ENCODE measurements at regions not wholly inside any gene's neighbourhood (a gene's known extent, or its start where the extent isn't known, plus 50 kb on each side); places are given as distances from the start of the nearest gene placed in this dataset.
"Not testable (repeated sequence)": the region's sequence is repeated elsewhere in the genome, so short reads cannot be mapped to it uniquely, and the experiment has no call there.

- H3K4me1 Mint-ChIP-seq; H3K27me3 Mint-ChIP-seq; H3K27ac Mint-ChIP-seq; H3K9me3 Mint-ChIP-seq; POLR2A ChIA-PET; H3K36me3 Mint-ChIP-seq (ENCODE audit: low read depth); DNase-seq; H3K4me3 Mint-ChIP-seq: not testable (repeated sequence)
- CTCF ChIA-PET, result interaction anchor here (0.6 kb wide), 1 partner anchor 13 kb away, joined by 4 read pairs; no protein-coding TSS in a partner anchor
Observed at GRCh38 chr5:89317838-89318237, 434.9 kb upstream of the MEF2C start.

- DNase-seq, result no peak
- Mint-ChIP-seq H3K27ac (no peak overlapping the region), H3K36me3 (ENCODE audit: low read depth) (no peaks in the 10 kb centered on the region), H3K9me3 (peaks cover 3% of the 10 kb centered on the region), H3K27me3 (no peaks in the 10 kb centered on the region), H3K4me1 (peaks cover 4% of the 10 kb centered on the region), H3K4me3 (no peak overlapping the region)
- POLR2A ChIA-PET, result no interaction called here
- CTCF ChIA-PET, result interaction anchor here (0.7 kb wide), 1 partner anchor 362 kb away, joined by 3 read pairs; no protein-coding TSS in a partner anchor
Observed at GRCh38 chr5:89315286-89316100, 432.5 kb upstream of the MEF2C start.

GRCh38 chr5:89313804-89314588, 431.0 kb upstream of the MEF2C start:
- Mint-ChIP-seq H3K27me3 (no peaks in the 10 kb centered on the region), H3K27ac (no peak overlapping the region), H3K9me3 (peaks cover 3% of the 10 kb centered on the region), H3K4me3 (no peak overlapping the region), H3K4me1 (peaks cover 4% of the 10 kb centered on the region), H3K36me3 (ENCODE audit: low read depth) (no peaks in the 10 kb centered on the region)
- DNase-seq, result no peak
- ChIA-PET POLR2A (no interaction called here), CTCF (no interaction called here)

- Mint-ChIP-seq H3K4me1 (peaks cover 4% of the 10 kb centered on the region), H3K27me3 (no peaks in the 10 kb centered on the region), H3K36me3 (ENCODE audit: low read depth) (no peaks in the 10 kb centered on the region), H3K27ac (no peak overlapping the region), H3K4me3 (no peak overlapping the region), H3K9me3 (peaks cover 3% of the 10 kb centered on the region)
- DNase-seq, result no peak
- ChIA-PET CTCF (no interaction called here), POLR2A (no interaction called here)
Observed at GRCh38 chr5:89313044-89313443, 430.1 kb upstream of the MEF2C start.

- Mint-ChIP-seq H3K27ac (no peak overlapping the region), H3K36me3 (ENCODE audit: low read depth) (no peaks in the 10 kb centered on the region), H3K27me3 (no peaks in the 10 kb centered on the region), H3K9me3 (peaks cover 2% of the 10 kb centered on the region), H3K4me3 (no peak overlapping the region), H3K4me1 (peaks cover 3% of the 10 kb centered on the region)
- POLR2A ChIA-PET, result no interaction called here
- no peak for DNase-seq
- CTCF ChIA-PET, result no interaction called here
Observed at GRCh38 chr5:89309268-89309667, 426.3 kb upstream of the MEF2C start.

- peaks cover 2% of the 10 kb centered on the region for H3K9me3 Mint-ChIP-seq
- CTCF ChIA-PET, result no interaction called here
- DNase-seq, result no peak
- no peaks in the 10 kb centered on the region for H3K36me3 Mint-ChIP-seq (ENCODE audit: low read depth)
- POLR2A ChIA-PET, result no interaction called here
- no peak overlapping the region for H3K4me3 Mint-ChIP-seq
- no peak overlapping the region for H3K27ac Mint-ChIP-seq
- H3K27me3 Mint-ChIP-seq, result no peaks in the 10 kb centered on the region
- no peaks in the 10 kb centered on the region for H3K4me1 Mint-ChIP-seq
Observed at GRCh38 chr5:89308606-89309040, 425.6 kb upstream of the MEF2C start.

- POLR2A ChIA-PET, result no interaction called here
- DNase-seq, result no peak
- Mint-ChIP-seq H3K27ac (no peak overlapping the region), H3K9me3 (peaks cover 2% of the 10 kb centered on the region), H3K4me1 (no peaks in the 10 kb centered on the region), H3K27me3 (no peaks in the 10 kb centered on the region), H3K36me3 (ENCODE audit: low read depth) (no peaks in the 10 kb centered on the region), H3K4me3 (no peak overlapping the region)
- CTCF ChIA-PET, result no interaction called here
Observed at GRCh38 chr5:89307972-89308371, 425.0 kb upstream of the MEF2C start.

GRCh38 chr5:89307141-89307540, 424.2 kb upstream of the MEF2C start:
- DNase-seq; H3K9me3 Mint-ChIP-seq; H3K4me1 Mint-ChIP-seq; H3K4me3 Mint-ChIP-seq; H3K27me3 Mint-ChIP-seq; H3K27ac Mint-ChIP-seq; POLR2A ChIA-PET; H3K36me3 Mint-ChIP-seq (ENCODE audit: low read depth); CTCF ChIA-PET: not testable (repeated sequence)

GRCh38 chr5:89303033-89303480, 420.1 kb upstream of the MEF2C start:
- H3K27ac Mint-ChIP-seq, result no peak overlapping the region
- no peak overlapping the region for H3K4me3 Mint-ChIP-seq
- H3K9me3 Mint-ChIP-seq, result peaks cover 2% of the 10 kb centered on the region
- POLR2A ChIA-PET, result no interaction called here
- no peaks in the 10 kb centered on the region for H3K27me3 Mint-ChIP-seq
- no peaks in the 10 kb centered on the region for H3K36me3 Mint-ChIP-seq (ENCODE audit: low read depth)
- CTCF ChIA-PET, result no interaction called here
- H3K4me1 Mint-ChIP-seq, result no peaks in the 10 kb centered on the region
- no peak for DNase-seq

GRCh38 chr5:89302102-89302891, 419.3 kb upstream of the MEF2C start:
- no peaks in the 10 kb centered on the region for H3K27me3 Mint-ChIP-seq
- CTCF ChIA-PET, result no interaction called here
- no peaks in the 10 kb centered on the region for H3K9me3 Mint-ChIP-seq
- POLR2A ChIA-PET, result no interaction called here
- no peak overlapping the region for H3K4me3 Mint-ChIP-seq
- H3K36me3 Mint-ChIP-seq (ENCODE audit: low read depth), result no peaks in the 10 kb centered on the region
- DNase-seq, result no peak
- H3K4me1 Mint-ChIP-seq, result no peaks in the 10 kb centered on the region
- no peak overlapping the region for H3K27ac Mint-ChIP-seq

- Mint-ChIP-seq H3K4me3 (no peak overlapping the region), H3K27me3 (no peaks in the 10 kb centered on the region), H3K36me3 (ENCODE audit: low read depth) (no peaks in the 10 kb centered on the region), H3K9me3 (no peaks in the 10 kb centered on the region), H3K27ac (no peak overlapping the region), H3K4me1 (no peaks in the 10 kb centered on the region)
- ChIA-PET CTCF (no interaction called here), POLR2A (no interaction called here)
- DNase-seq, result no peak
Observed at GRCh38 chr5:89301321-89302025, 418.5 kb upstream of the MEF2C start.

- ChIA-PET POLR2A (no interaction called here), CTCF (no interaction called here)
- Mint-ChIP-seq H3K4me1 (no peaks in the 10 kb centered on the region), H3K27ac (no peak overlapping the region), H3K9me3 (no peaks in the 10 kb centered on the region), H3K36me3 (ENCODE audit: low read depth) (no peaks in the 10 kb centered on the region), H3K4me3 (no peak overlapping the region), H3K27me3 (no peaks in the 10 kb centered on the region)
- no peak for DNase-seq
Observed at GRCh38 chr5:89300426-89300970, 417.5 kb upstream of the MEF2C start.
